Stimulated activated naive B cell treated with anti-CD40 and anti-IgM and Interleukin-4, amounts not matched to agents 10 μg/mL and 1 μg/mL and 100 μg/mL, for 72 hours (primary cell): ENCODE measurements at regions not wholly inside any gene's neighbourhood (a gene's known extent, or its start where the extent isn't known, plus 50 kb on each side); places are given as distances from the start of the nearest gene placed in this dataset.

Experiments
- ATAC-seq, 2 donors: fragments of 150-1000 bp; cut with Tn5 transposase; replicated peaks; 2 replicates each; pipeline ENCODE4 v1.10.0; 2021; ENCODE audit warnings: moderate library complexity in 1 of 2
- DNase-seq: peaks from one replicate; pipeline ENCODE4 v3.0.0; 2021
- H3K27ac Mint-ChIP-seq: one replicate; pipeline ENCODE4 v1.8.0; 2022; ENCODE audit warnings: mild to moderate bottlenecking, mixed read lengths
- H3K27me3 Mint-ChIP-seq, 2 donors: one replicate each; pipeline ENCODE4 v1.8.0; 2022; ENCODE audit warnings: mixed read lengths in 2 of 2
- H3K36me3 Mint-ChIP-seq, 2 donors: one replicate each; pipeline ENCODE4 v1.8.0; 2022; ENCODE audit warnings: mixed read lengths in 2 of 2, mild to moderate bottlenecking in 1 of 2
- H3K4me1 Mint-ChIP-seq, 2 donors: one replicate each; pipeline ENCODE4 v1.8.0; 2022; ENCODE audit warnings: mixed read lengths in 2 of 2, mild to moderate bottlenecking in 1 of 2
- H3K4me3 Mint-ChIP-seq, 2 donors: one replicate each; pipeline ENCODE4 v1.8.0; 2022; ENCODE audit warnings: mild to moderate bottlenecking in 2 of 2, mixed read lengths in 2 of 2, moderate library complexity in 1 of 2
- H3K9me3 Mint-ChIP-seq, 2 donors: one replicate each; pipeline ENCODE4 v1.8.0; 2022; ENCODE audit warnings: mixed read lengths in 2 of 2, mild to moderate bottlenecking in 1 of 2

DNA sequence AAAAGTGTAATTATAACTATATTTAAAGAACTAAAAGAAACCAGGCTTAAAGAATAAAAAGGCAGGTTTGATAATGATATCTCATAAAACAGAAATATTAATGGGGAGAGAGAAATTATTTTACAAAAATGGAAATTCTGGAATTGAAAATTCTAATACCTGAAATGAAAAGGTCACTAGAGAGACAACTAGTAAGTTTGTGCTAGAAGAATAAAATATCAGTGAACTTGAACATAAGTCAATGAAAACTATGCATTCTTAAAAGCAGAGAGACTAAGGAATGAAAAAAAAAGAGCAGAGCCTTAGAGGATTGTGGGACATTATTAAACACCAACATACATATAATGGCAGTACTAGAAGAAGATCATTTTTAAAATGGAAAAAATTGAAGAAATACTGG, 1475.0 kb upstream of the ZEB2 start:
- Mint-ChIP-seq H3K36me3 (no peaks in the 10 kb centered on the region), H3K4me3 (no peak overlapping the region), H3K27me3 (no peaks in the 10 kb centered on the region), H3K4me1 (no peaks in the 10 kb centered on the region), H3K9me3 (peaks cover 13% of the 10 kb centered on the region in 2 donors), H3K27ac (no peak overlapping the region)
- ATAC-seq (no peak), DNase-seq (no peak)

DNA sequence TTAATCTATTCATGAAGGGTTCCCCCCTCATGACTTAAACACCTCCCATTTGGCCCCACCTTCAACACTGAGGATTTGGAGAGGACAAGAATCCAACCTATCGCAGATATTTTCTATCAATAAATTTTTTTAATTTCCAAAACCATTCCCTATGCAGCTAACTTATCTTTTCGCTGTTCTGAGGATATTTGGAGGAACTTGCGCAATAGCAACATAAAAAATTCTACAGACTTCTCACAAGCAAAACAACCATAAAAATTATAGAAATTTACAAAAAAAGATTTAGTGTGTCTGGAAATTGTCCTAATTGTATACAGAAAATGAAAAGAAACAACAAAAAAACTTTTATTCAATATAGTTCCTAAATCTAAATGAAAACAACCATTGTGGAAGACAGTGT, 1472.7 kb upstream of the ZEB2 start:
- Mint-ChIP-seq H3K4me3 (no peak overlapping the region), H3K4me1 (no peaks in the 10 kb centered on the region), H3K9me3 (peaks cover 13% of the 10 kb centered on the region in 2 donors), H3K36me3 (no peaks in the 10 kb centered on the region), H3K27me3 (no peaks in the 10 kb centered on the region), H3K27ac (no peak overlapping the region)
- ATAC-seq = no peak
- no peak for DNase-seq

DNA sequence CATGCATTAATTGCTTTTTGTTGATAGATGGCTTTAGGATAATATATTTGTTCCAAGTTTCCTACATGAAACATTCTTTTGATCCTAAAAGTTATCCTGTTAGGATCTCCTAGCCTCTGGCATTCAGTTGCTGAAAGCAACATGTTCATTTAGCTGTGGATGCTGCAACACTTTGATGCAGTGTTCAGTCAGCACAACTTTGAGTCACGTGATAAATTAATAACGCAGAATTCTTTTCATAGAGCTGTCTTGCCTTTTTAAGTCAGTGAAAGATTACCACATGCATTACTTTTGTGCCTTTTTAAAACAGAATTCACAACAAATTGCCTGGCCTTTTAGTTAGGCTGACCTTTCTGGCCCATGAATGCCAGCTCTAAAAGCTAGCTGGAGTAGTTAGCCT, 1467.9 kb upstream of the ZEB2 start:
- Mint-ChIP-seq H3K27ac (no peak overlapping the region), H3K4me3 (no peak overlapping the region), H3K4me1 (no peaks in the 10 kb centered on the region), H3K36me3 (no peaks in the 10 kb centered on the region), H3K9me3 (peaks cover 0 to 2% of the 10 kb centered on the region in 2 donors), H3K27me3 (no peaks in the 10 kb centered on the region)
- ATAC-seq (no peak), DNase-seq (no peak)

GRCh38 chr2:145985517-145985916, 1465.6 kb upstream of the ZEB2 start:
- Mint-ChIP-seq H3K27me3 (no peaks in the 10 kb centered on the region), H3K27ac (no peak overlapping the region), H3K4me3 (no peak overlapping the region), H3K4me1 (no peaks in the 10 kb centered on the region), H3K9me3 (no peaks in the 10 kb centered on the region), H3K36me3 (no peaks in the 10 kb centered on the region)
- ATAC-seq = no peak
- no peak for DNase-seq

- ATAC-seq (no peak), DNase-seq (no peak)
- Mint-ChIP-seq H3K36me3 (no peaks in the 10 kb centered on the region), H3K27ac (no peak overlapping the region), H3K4me3 (no peak overlapping the region), H3K9me3 (no peaks in the 10 kb centered on the region), H3K27me3 (no peaks in the 10 kb centered on the region), H3K4me1 (no peaks in the 10 kb centered on the region)
These were observed 1464.7 kb upstream of the ZEB2 start for GRCh38 chr2:145984580-145984979.

- no peaks in the 10 kb centered on the region for H3K9me3 Mint-ChIP-seq
- H3K4me1 Mint-ChIP-seq = no peaks in the 10 kb centered on the region
- no peaks in the 10 kb centered on the region for H3K36me3 Mint-ChIP-seq
- no peak overlapping the region for H3K27ac Mint-ChIP-seq
- no peak for DNase-seq
- no peak overlapping the region for H3K4me3 Mint-ChIP-seq
- H3K27me3 Mint-ChIP-seq = no peaks in the 10 kb centered on the region
- no peak for ATAC-seq
These were observed 1460.4 kb upstream of the ZEB2 start for GRCh38 chr2:145980318-145980717.

- Mint-ChIP-seq H3K27ac (no peak overlapping the region), H3K36me3 (no peaks in the 10 kb centered on the region), H3K4me3 (no peak overlapping the region), H3K9me3 (no peaks in the 10 kb centered on the region), H3K27me3 (no peaks in the 10 kb centered on the region), H3K4me1 (no peaks in the 10 kb centered on the region)
- ATAC-seq = no peak
- no peak for DNase-seq
These were observed 1455.5 kb upstream of the ZEB2 start for GRCh38 chr2:145975406-145975805.

DNA sequence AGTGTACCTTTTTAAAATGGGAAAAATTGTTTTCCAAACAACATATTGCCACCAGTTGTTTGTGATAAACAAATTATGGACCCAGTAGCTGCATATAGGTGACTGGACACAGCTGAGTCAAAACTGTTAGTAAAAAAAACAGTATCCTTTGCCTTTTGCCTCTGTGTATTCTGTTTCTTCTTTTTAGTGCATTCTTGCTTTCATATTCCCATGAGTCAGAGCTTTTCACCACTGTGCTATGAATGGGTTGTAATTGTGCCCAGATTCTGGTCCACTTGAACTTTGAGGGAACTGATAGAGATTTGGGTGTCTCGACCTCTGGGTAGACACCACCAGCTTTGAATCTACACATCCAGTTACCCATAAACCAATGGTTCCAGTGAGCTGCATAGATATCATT, 1441.9 kb upstream of the ZEB2 start:
- Mint-ChIP-seq H3K4me3 (no peak overlapping the region), H3K4me1 (peaks cover 0 to 4% of the 10 kb centered on the region in 2 donors), H3K36me3 (peaks cover 0 to 1% of the 10 kb centered on the region in 2 donors), H3K9me3 (peaks cover 12 to 15% of the 10 kb centered on the region in 2 donors), H3K27me3 (peaks cover 5 to 8% of the 10 kb centered on the region in 2 donors), H3K27ac (no peak overlapping the region)
- no peak for DNase-seq
- ATAC-seq = no peak

- DNase-seq (no peak), ATAC-seq (no peak)
- no peak overlapping the region for H3K4me3 Mint-ChIP-seq
- peaks cover 0 to 4% of the 10 kb centered on the region in 2 donors for H3K4me1 Mint-ChIP-seq
- peaks cover 20 to 21% of the 10 kb centered on the region in 2 donors for H3K9me3 Mint-ChIP-seq
- H3K27me3 Mint-ChIP-seq = peaks cover 5 to 8% of the 10 kb centered on the region in 2 donors
- H3K36me3 Mint-ChIP-seq = peaks cover 0 to 1% of the 10 kb centered on the region in 2 donors
- no peak overlapping the region for H3K27ac Mint-ChIP-seq
These were observed 1440.7 kb upstream of the ZEB2 start for GRCh38 chr2:145960479-145961163.

DNA sequence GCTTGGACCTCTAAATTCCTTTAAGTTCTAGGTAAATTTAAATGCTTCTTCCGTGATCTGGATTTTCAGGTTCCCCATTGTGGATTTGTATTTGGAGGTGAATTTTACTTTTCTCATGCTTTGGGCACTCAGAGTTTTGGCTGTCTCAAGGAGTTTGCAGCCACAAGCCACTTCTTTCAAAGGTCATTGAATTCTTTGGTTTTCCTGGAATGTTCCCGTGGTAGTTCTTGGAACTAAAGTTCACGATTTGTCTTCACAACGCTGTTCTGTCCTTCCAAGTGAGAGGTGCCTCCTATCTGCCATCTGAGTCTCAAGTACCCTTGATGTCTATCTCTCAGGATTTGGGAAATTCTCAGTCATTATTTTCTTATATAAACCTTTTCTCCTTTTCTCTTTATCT, 1438.7 kb upstream of the ZEB2 start:
- ATAC-seq = no peak
- H3K27ac Mint-ChIP-seq = no peak overlapping the region

GRCh38 chr2:145957929-145958328, 1438.0 kb upstream of the ZEB2 start:
- Mint-ChIP-seq H3K9me3 (peaks cover 31 to 34% of the 10 kb centered on the region in 2 donors), H3K4me3 (no peak overlapping the region), H3K36me3 (peaks cover 0 to 3% of the 10 kb centered on the region in 2 donors), H3K4me1 (peaks cover 0 to 4% of the 10 kb centered on the region in 2 donors), H3K27ac (no peak overlapping the region), H3K27me3 (peaks cover 5 to 8% of the 10 kb centered on the region in 2 donors)
- no peak for DNase-seq
- ATAC-seq = peak; percentile 82 to 94

More for the DNA sequence above, 1438.7 kb upstream of the ZEB2 start:
- Mint-ChIP-seq H3K4me3 (no peak overlapping the region), H3K36me3 (peaks cover 0 to 2% of the 10 kb centered on the region in 2 donors), H3K4me1 (peaks cover 0 to 4% of the 10 kb centered on the region in 2 donors), H3K27me3 (peaks cover 5 to 8% of the 10 kb centered on the region in 2 donors), H3K9me3 (peaks cover 29 to 31% of the 10 kb centered on the region in 2 donors)
- DNase-seq = no peak

- no peak for DNase-seq
- H3K4me3 Mint-ChIP-seq = no peak overlapping the region
- ATAC-seq = no peak
- H3K27ac Mint-ChIP-seq = no peak overlapping the region
- no peaks in the 10 kb centered on the region for H3K27me3 Mint-ChIP-seq
- peaks cover 0 to 4% of the 10 kb centered on the region in 2 donors for H3K9me3 Mint-ChIP-seq
- H3K4me1 Mint-ChIP-seq = no peaks in the 10 kb centered on the region
- H3K36me3 Mint-ChIP-seq = no peaks in the 10 kb centered on the region
These were observed 1420.0 kb upstream of the ZEB2 start for GRCh38 chr2:145939949-145940348.

DNA sequence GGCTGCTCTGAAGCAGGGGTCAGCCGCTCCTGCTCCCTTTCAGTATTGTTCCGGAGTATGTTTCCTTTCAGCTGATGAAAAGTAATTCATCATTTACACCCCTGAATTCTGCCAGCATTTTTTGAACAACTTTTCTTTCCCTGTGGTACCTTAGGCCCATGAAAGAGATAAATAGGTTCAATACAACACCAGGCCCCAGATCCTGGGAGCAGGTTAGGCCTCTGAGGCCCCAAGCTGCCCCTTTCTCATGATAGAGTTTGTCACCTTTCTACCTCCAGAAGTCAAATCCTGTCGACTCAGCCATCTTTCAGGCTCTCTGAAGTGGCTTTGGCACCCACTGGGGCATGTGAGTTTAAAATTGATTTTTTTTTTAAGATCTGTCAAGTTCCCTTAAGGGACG, 1415.1 kb upstream of the ZEB2 start:
- Mint-ChIP-seq H3K27me3 (peaks cover 0 to 5% of the 10 kb centered on the region in 2 donors), H3K4me1 (no peaks in the 10 kb centered on the region), H3K4me3 (no peak overlapping the region), H3K36me3 (no peaks in the 10 kb centered on the region), H3K9me3 (no peaks in the 10 kb centered on the region), H3K27ac (no peak overlapping the region)
- no peak for DNase-seq
- no peak for ATAC-seq

DNA sequence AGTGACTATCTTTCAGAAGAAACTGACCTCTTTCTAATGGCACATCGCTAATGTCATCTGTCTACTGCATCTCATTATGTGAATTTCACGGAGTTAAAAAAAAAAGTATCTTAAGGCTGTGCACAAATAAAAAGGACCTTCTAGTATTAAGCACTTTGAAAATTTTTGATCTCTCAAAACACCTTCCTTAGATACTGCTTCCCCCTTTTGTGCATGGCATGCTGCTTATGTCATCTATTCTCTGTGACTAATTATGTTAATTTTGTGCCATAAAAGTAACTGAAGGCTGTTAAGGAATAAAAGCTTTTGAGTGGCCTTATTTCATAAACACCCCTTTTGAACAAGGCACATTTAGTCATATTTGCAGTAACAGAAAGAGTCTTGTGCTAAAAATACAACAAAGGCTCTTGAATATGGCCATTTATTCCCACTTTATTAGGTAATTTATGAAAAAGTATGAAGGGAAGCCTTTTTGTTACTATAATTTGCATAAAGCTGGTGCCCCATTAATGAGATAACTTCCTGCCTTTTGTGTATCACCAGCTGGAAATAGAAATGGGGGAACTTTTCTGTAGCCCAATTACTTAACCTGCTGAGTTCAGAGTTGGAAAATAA, 1412.0 kb upstream of the ZEB2 start:
- Mint-ChIP-seq H3K27me3 (peaks cover 0 to 5% of the 10 kb centered on the region in 2 donors), H3K36me3 (no peaks in the 10 kb centered on the region), H3K9me3 (no peaks in the 10 kb centered on the region), H3K27ac (no peak overlapping the region), H3K4me1 (no peaks in the 10 kb centered on the region), H3K4me3 (no peak overlapping the region)
- no peak for ATAC-seq
- no peak for DNase-seq

- Mint-ChIP-seq H3K27me3 (peaks cover 0 to 5% of the 10 kb centered on the region in 2 donors), H3K4me3 (no peak overlapping the region), H3K36me3 (no peaks in the 10 kb centered on the region), H3K4me1 (no peaks in the 10 kb centered on the region), H3K27ac (no peak overlapping the region), H3K9me3 (no peaks in the 10 kb centered on the region)
- no peak for DNase-seq
- ATAC-seq = no peak
These were observed 1410.4 kb upstream of the ZEB2 start for GRCh38 chr2:145930318-145930717.
